Suprapubic skin (tissue), 4 donors: ENCODE measurements at regions not wholly inside any gene's neighbourhood (a gene's known extent, or its start where the extent isn't known, plus 50 kb on each side); places are given as distances from the start of the nearest gene placed in this dataset.
A peak's percentile ranks its signal among the peaks of the same experiment; 100 is the strongest.
"Not testable (repeated sequence)": the region's sequence is repeated elsewhere in the genome, so short reads cannot be mapped to it uniquely, and the experiment has no call there.

Source experiments
- DNase-seq, 2 donors: peaks; one replicate each; pipeline ENCODE4 v3.0.0-alpha.2; 2019; ENCODE audit warnings: low spot score in 2 of 2
- H3K27ac ChIP-seq: fragments of 200-600 bp; sonication (generic); one replicate; pipeline ENCODE4 v1.5.1; 2019
- H3K27me3 ChIP-seq: fragments of 200-600 bp; sonication (generic); one replicate; pipeline ENCODE4 v1.5.1; 2019
- H3K36me3 ChIP-seq: fragments of 200-600 bp; sonication (generic); one replicate; pipeline ENCODE4 v1.5.1; 2019
- H3K4me1 ChIP-seq: fragments of 200-600 bp; sonication (generic); one replicate; pipeline ENCODE4 v1.5.1; 2019
- H3K4me3 ChIP-seq: fragments of 200-600 bp; sonication (generic); one replicate; pipeline ENCODE4 v1.5.1; 2019; ENCODE audit warnings: mild to moderate bottlenecking
- H3K9me3 ChIP-seq: fragments of 200-600 bp; sonication (generic); one replicate; pipeline ENCODE4 v1.5.1; 2019
- EP300 ChIP-seq: sonication (generic); formaldehyde crosslinking; IDR thresholded peaks from one replicate; pipeline ENCODE4 v1.6.1; 2017; ENCODE audit warnings: antibody characterized with exemption
- POLR2A ChIP-seq, 2 donors: fragments of 450-650 bp; IDR thresholded peaks; one replicate each; pipeline ENCODE4 v1.6.1; 2017; ENCODE audit warnings: antibody characterized with exemption in 2 of 2, mild to moderate bottlenecking in 2 of 2, moderate library complexity in 2 of 2
- POLR2AphosphoS5 ChIP-seq, 3 donors: sonication (generic); formaldehyde crosslinking; IDR thresholded peaks; one replicate each; pipeline ENCODE4 v1.6.1; 2017; ENCODE audit warnings: antibody characterized with exemption in 3 of 3
- WGBS: methylation state at CpG from one replicate; pipeline ENCODE4 v1.1.5; 2018; 5-methylcytosine and 5-hydroxymethylcytosine counted together
- TF ChIP-seq, protein P1 (sequence below), 2 donors: fragments of 200-600 bp in 1 of 2; fragments of 450-650 bp in 1 of 2; sonication (generic) in 1 of 2; IDR thresholded peaks; one replicate each; pipeline ENCODE4 v1.5.1; 2016 to 2019; ENCODE audit warnings: antibody characterized with exemption in 2 of 2, mild to moderate bottlenecking in 1 of 2, moderate library complexity in 1 of 2

GRCh38 chr5:17099946-17100345, 117.5 kb upstream of the BASP1 start:
- peaks cover 8% of the 10 kb centered on the region for H3K4me1 ChIP-seq
- H3K36me3 ChIP-seq = no peaks in the 10 kb centered on the region
- no peak overlapping the region for H3K4me3 ChIP-seq
- H3K27me3 ChIP-seq = no peaks in the 10 kb centered on the region
- WGBS = 95% methylated on average over 8 of the region's 8 CpGs
- TF ChIP-seq POLR2A (IDR thresholded peaks at IDR 0.05) = no peak
- TF ChIP-seq, protein P1, sequence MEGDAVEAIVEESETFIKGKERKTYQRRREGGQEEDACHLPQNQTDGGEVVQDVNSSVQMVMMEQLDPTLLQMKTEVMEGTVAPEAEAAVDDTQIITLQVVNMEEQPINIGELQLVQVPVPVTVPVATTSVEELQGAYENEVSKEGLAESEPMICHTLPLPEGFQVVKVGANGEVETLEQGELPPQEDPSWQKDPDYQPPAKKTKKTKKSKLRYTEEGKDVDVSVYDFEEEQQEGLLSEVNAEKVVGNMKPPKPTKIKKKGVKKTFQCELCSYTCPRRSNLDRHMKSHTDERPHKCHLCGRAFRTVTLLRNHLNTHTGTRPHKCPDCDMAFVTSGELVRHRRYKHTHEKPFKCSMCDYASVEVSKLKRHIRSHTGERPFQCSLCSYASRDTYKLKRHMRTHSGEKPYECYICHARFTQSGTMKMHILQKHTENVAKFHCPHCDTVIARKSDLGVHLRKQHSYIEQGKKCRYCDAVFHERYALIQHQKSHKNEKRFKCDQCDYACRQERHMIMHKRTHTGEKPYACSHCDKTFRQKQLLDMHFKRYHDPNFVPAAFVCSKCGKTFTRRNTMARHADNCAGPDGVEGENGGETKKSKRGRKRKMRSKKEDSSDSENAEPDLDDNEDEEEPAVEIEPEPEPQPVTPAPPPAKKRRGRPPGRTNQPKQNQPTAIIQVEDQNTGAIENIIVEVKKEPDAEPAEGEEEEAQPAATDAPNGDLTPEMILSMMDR (IDR thresholded peaks at IDR 0.05) = no peak
- no peak for TF ChIP-seq POLR2AphosphoS5 (IDR thresholded peaks at IDR 0.05)
- no peak for TF ChIP-seq EP300
- no peak overlapping the region for H3K27ac ChIP-seq
- DNase-seq = no peak
- no peaks in the 10 kb centered on the region for H3K9me3 ChIP-seq

DNA sequence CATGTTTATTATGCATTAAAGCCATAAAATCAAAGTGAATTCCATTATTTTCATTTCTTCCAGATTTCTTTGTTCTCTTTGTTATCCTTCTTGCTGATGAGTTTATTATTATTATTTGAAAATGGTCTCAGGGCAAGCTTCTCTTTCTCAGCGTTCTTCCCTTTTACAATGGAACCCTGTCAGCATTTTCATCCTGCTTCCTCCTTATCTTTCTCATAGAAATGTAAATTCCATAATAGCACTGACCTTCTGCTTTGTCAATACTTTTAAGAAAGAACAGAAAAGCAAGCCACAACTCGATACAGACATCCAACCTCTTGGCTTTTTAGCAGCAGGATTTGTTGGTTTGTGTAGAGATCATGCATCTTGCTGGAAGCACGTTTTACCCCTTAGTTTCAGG, 114.0 kb upstream of the BASP1 start:
- H3K4me3 ChIP-seq = no peak overlapping the region
- no peak for TF ChIP-seq POLR2AphosphoS5 (IDR thresholded peaks at IDR 0.05)
- TF ChIP-seq, protein P1 (IDR thresholded peaks at IDR 0.05) = no peak
- H3K4me1 ChIP-seq = peaks cover 14% of the 10 kb centered on the region
- H3K9me3 ChIP-seq = no peaks in the 10 kb centered on the region
- no peaks in the 10 kb centered on the region for H3K27me3 ChIP-seq
- DNase-seq = no peak
- no peak overlapping the region for H3K27ac ChIP-seq
- H3K36me3 ChIP-seq = no peaks in the 10 kb centered on the region
- WGBS = 74% methylated on average over 3 of the region's 3 CpGs

DNA sequence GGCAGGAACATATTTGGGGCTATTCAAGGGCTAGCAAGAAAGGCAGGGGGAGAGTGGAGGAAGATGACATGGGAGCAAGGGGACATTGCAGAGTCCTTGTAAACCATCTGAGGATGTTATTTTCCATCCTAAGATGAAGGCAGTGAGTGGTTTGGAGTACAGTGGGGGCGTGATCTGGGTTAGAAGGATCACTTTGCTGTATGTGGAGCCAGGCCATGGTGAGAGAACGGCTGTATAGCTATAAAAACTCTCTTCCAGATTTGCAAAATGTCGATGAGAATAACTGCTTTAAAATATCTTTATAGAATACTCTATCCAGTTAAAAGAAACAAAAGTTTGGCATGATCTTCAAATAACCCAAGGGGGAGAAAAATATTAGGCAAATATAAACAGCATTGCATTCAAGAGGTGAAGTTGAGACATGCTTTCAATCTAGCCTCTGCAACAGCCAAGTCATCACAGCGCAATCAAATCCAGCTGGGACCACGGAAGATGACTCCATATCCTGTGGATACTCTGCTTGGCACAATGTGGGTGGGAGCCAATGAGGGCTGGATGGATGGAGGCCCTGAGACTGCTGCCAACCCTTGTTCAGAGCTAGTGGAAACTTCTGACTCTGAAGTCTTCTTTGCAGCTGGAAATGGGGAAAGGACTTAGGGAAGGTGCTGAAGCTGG, 111.5 kb upstream of the BASP1 start:
- peak; percentile 65 to 68 for DNase-seq
- H3K4me3 ChIP-seq = no peak overlapping the region
- TF ChIP-seq, protein P1 (IDR thresholded peaks at IDR 0.05) = no peak
- no peak for TF ChIP-seq EP300
- TF ChIP-seq POLR2AphosphoS5 (IDR thresholded peaks at IDR 0.05) = no peak
- no peak for TF ChIP-seq POLR2A (IDR thresholded peaks at IDR 0.05)
- 35% methylated on average over 5 of the region's 5 CpGs for WGBS
- H3K4me1 ChIP-seq = peaks cover 14% of the 10 kb centered on the region
- H3K27me3 ChIP-seq = no peaks in the 10 kb centered on the region
- H3K36me3 ChIP-seq = no peaks in the 10 kb centered on the region
- no peak overlapping the region for H3K27ac ChIP-seq
- H3K9me3 ChIP-seq = no peaks in the 10 kb centered on the region

- WGBS = 59% methylated on average over 4 of the region's 4 CpGs
- H3K27me3 ChIP-seq = no peaks in the 10 kb centered on the region
- no peaks in the 10 kb centered on the region for H3K36me3 ChIP-seq
- H3K4me1 ChIP-seq = peaks cover 14% of the 10 kb centered on the region
- H3K27ac ChIP-seq = no peak overlapping the region
- no peaks in the 10 kb centered on the region for H3K9me3 ChIP-seq
- TF ChIP-seq, protein P1 (IDR thresholded peaks at IDR 0.05) = no peak
- TF ChIP-seq POLR2AphosphoS5 (IDR thresholded peaks at IDR 0.05) (no peak), POLR2A (IDR thresholded peaks at IDR 0.05) (no peak), EP300 (no peak)
- DNase-seq = peak in 1 of 2 donors; percentile 13
- H3K4me3 ChIP-seq = no peak overlapping the region
Observed at GRCh38 chr5:17106521-17106920, 110.9 kb upstream of the BASP1 start.

- H3K27me3 ChIP-seq, H3K27ac ChIP-seq, H3K36me3 ChIP-seq, H3K4me1 ChIP-seq, H3K4me3 ChIP-seq, H3K9me3 ChIP-seq, DNase-seq: not testable (repeated sequence)
- WGBS = 77% methylated on average over 3 of the region's 3 CpGs
Observed at GRCh38 chr5:17112091-17112716, 105.2 kb upstream of the BASP1 start.
